ENCODE measurements at regions not wholly inside any gene's neighbourhood (a gene's known extent, or its start where the extent isn't known, plus 50 kb on each side); places are given as distances from the start of the nearest gene placed in this dataset.

GRCh38 chr4:159496248-159496647, 393.4 kb downstream of the RAPGEF2 start:
- Histone ChIP-seq H3K27ac (no peak overlapping the region), H3K9me3 (no peaks in the 10 kb centered on the region; the same call in 1 of the 2 replicates), H3K9ac (no peak overlapping the region), H4K20me1 (no peaks in the 10 kb centered on the region), H3K27me3 (no peaks in the 10 kb centered on the region), H3K36me3 (no peaks in the 10 kb centered on the region), H3K4me1 (no peaks in the 10 kb centered on the region), H3K4me2 (no peak overlapping the region), H3K4me3 (no peak overlapping the region)
- no peak for TF ChIP-seq Cebpa-rat (IDR thresholded peaks at IDR 0.05)

GRCh38 chr4:159497936-159498335, 395.1 kb downstream of the RAPGEF2 start:
- no peaks in the 10 kb centered on the region for H3K9me3 ChIP-seq
- H4K20me1 ChIP-seq = no peaks in the 10 kb centered on the region
- no peaks in the 10 kb centered on the region for H3K4me1 ChIP-seq
- no peak overlapping the region for H3K4me2 ChIP-seq
- no peak overlapping the region for H3K9ac ChIP-seq
- no peak overlapping the region for H3K4me3 ChIP-seq
- no peak for TF ChIP-seq Cebpa-rat (IDR thresholded peaks at IDR 0.05)
- H3K27me3 ChIP-seq = no peaks in the 10 kb centered on the region
- no peak overlapping the region for H3K27ac ChIP-seq
- no peaks in the 10 kb centered on the region for H3K36me3 ChIP-seq

DNA sequence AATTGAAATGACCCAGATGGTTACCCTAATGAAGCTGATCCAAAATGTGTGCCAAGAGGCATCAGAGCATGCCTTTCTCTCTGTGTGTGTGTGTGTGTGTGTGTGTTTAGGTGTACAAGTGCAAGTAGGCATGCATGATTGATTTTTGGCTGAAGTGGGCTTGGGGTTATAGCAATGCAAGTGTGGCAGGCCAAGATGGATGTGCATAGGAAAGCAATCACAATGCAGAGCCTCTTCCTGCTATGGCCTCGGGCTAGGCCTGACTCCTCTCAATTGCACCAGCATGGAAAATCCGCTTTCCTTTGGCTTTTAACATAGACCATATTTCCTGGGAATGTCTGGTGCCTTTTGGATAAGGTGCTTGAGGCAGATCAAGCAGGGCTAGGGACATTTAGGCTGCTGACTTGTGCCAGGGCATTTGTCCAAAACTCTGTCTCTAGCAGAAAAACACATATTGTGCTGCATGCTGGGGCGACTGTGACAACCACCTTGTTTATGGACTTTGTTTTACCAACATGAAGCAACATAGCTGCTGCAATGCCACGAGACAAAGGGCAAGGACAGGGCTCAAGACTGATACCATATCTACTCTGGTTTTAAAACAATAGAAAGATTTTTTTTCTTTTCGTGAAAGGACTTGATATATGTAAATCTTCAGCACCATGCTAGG, 395.7 kb downstream of the RAPGEF2 start:
- Histone ChIP-seq H3K27ac (no peak overlapping the region), H3K4me1 (no peaks in the 10 kb centered on the region), H3K9me3 (no peaks in the 10 kb centered on the region), H3K4me2 (no peak overlapping the region), H3K27me3 (no peaks in the 10 kb centered on the region), H3K4me3 (no peak overlapping the region), H4K20me1 (no peaks in the 10 kb centered on the region), H3K9ac (no peak overlapping the region), H3K36me3 (no peaks in the 10 kb centered on the region)
- no peak for TF ChIP-seq Cebpa-rat (IDR thresholded peaks at IDR 0.05)

DNA sequence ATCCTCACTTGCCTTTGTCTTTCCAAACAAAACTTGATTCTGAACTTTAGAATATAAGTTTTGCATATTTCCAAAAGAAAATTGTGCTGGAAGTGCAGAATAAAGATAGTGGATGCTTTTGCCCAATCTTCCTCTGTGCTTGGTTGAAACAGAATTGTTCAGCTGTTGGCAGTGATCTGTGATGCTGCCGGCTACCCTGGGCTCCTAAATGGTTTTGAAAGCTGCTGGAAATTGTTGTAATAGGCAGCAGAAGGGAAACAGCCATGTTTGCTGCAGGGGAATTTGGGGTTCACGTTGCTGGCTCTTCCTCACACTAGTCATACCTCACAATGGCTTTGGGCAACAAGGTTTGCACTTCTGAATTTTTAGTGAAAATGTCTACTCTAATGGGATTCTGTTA, 398.0 kb downstream of the RAPGEF2 start:
- no peak overlapping the region for H3K4me2 ChIP-seq
- H3K9ac ChIP-seq = no peak overlapping the region
- no peak for TF ChIP-seq Cebpa-rat (IDR thresholded peaks at IDR 0.05)

GRCh38 chr4:159503236-159504008, 400.5 kb downstream of the RAPGEF2 start:
- Histone ChIP-seq H3K36me3 (no peaks in the 10 kb centered on the region), H4K20me1 (no peaks in the 10 kb centered on the region), H3K27me3 (no peaks in the 10 kb centered on the region), H3K27ac (no peak overlapping the region), H3K9ac (no peak overlapping the region), H3K4me2 (no peak overlapping the region), H3K9me3 (no peaks in the 10 kb centered on the region), H3K4me1 (no peaks in the 10 kb centered on the region), H3K4me3 (no peak overlapping the region)
- no peak for TF ChIP-seq Cebpa-rat (IDR thresholded peaks at IDR 0.05)

More for the DNA sequence above, 398.0 kb downstream of the RAPGEF2 start:
- Histone ChIP-seq H3K27ac (no peak overlapping the region), H3K27me3 (no peaks in the 10 kb centered on the region), H3K36me3 (no peaks in the 10 kb centered on the region), H4K20me1 (no peaks in the 10 kb centered on the region), H3K4me3 (no peak overlapping the region), H3K9me3 (no peaks in the 10 kb centered on the region), H3K4me1 (no peaks in the 10 kb centered on the region)

GRCh38 chr4:159504684-159505083, 401.8 kb downstream of the RAPGEF2 start:
- no peak for TF ChIP-seq Cebpa-rat (IDR thresholded peaks at IDR 0.05)
- no peak overlapping the region for H3K9ac ChIP-seq

GRCh38 chr4:159505266-159505975, 402.5 kb downstream of the RAPGEF2 start:
- no peaks in the 10 kb centered on the region for H3K27me3 ChIP-seq
- H3K4me1 ChIP-seq = no peaks in the 10 kb centered on the region
- H3K9ac ChIP-seq = no peak overlapping the region
- no peak for TF ChIP-seq Cebpa-rat (IDR thresholded peaks at IDR 0.05)
- H3K4me2 ChIP-seq = no peak overlapping the region
- H4K20me1 ChIP-seq = no peaks in the 10 kb centered on the region
- no peaks in the 10 kb centered on the region for H3K36me3 ChIP-seq
- no peak overlapping the region for H3K27ac ChIP-seq
- no peak overlapping the region for H3K4me3 ChIP-seq
- no peaks in the 10 kb centered on the region for H3K9me3 ChIP-seq

More at GRCh38 chr4:159504684-159505083, 401.8 kb downstream of the RAPGEF2 start:
- Histone ChIP-seq H3K4me1 (no peaks in the 10 kb centered on the region), H3K27ac (no peak overlapping the region), H4K20me1 (no peaks in the 10 kb centered on the region), H3K4me2 (no peak overlapping the region), H3K4me3 (no peak overlapping the region), H3K9me3 (no peaks in the 10 kb centered on the region), H3K27me3 (no peaks in the 10 kb centered on the region), H3K36me3 (no peaks in the 10 kb centered on the region)

DNA sequence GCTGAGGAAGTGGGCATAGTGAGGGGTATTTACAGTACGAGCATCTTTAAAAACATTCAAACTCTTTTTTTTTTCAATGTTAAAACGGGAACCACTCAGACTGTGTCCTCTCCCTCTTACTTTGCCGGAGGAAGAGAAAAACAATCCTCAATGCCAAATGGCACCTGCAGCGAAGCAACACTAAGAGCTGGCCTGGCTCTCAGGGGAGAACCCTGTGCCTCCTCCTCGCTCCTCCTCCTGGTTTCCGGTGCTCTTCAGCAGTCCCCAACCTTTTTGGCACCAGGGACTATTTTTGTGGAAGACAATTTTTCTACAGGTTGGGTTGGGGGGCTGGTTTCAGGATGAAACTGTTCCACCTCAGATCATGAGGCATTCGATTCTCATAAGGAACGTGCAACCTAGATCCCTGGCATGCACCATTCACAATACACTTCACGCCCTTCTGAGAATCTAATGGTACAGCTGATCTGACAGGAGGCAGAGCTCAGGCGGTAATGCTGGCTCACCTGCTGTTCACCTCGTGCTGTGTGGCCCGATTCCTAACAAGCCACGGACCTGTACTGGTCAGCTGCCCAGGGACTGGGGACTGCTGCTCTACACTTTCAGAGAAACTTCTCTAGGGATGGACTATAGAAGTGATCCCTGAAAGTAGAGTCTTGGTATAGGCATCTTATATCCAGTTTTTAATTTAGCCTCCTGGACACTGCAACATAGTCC, 404.1 kb downstream of the RAPGEF2 start:
- Histone ChIP-seq H3K36me3 (no peaks in the 10 kb centered on the region), H4K20me1 (no peaks in the 10 kb centered on the region), H3K4me2 (no peak overlapping the region), H3K27me3 (no peaks in the 10 kb centered on the region), H3K4me1 (no peaks in the 10 kb centered on the region), H3K4me3 (no peak overlapping the region), H3K9ac (no peak overlapping the region), H3K27ac (no peak overlapping the region), H3K9me3 (no peaks in the 10 kb centered on the region)
- TF ChIP-seq Cebpa-rat (IDR thresholded peaks at IDR 0.05) = no peak

- Histone ChIP-seq H3K4me2 (no peak overlapping the region), H3K4me1 (no peaks in the 10 kb centered on the region), H3K4me3 (no peak overlapping the region), H3K27ac (no peak overlapping the region), H3K9ac (no peak overlapping the region), H3K27me3 (no peaks in the 10 kb centered on the region), H4K20me1 (no peaks in the 10 kb centered on the region), H3K36me3 (no peaks in the 10 kb centered on the region), H3K9me3 (no peaks in the 10 kb centered on the region)
- no peak for TF ChIP-seq Cebpa-rat (IDR thresholded peaks at IDR 0.05)
Observed at GRCh38 chr4:159508917-159509500, 406.1 kb downstream of the RAPGEF2 start.

All from BLaER1 (cell line).